Femur (tissue), 1 donor: ENCODE measurements at regions not wholly inside any gene's neighbourhood (a gene's known extent, or its start where the extent isn't known, plus 50 kb on each side); places are given as distances from the start of the nearest gene placed in this dataset.
A peak's percentile ranks its signal among the peaks of the same experiment; 100 is the strongest.

Experiments
- DNase-seq: peaks from one replicate; pipeline ENCODE4 v3.0.0-alpha.2; 2017

GRCh38 chr7:41059796-41060195 lies 643.1 kb downstream of the INHBA start:
- no peak for DNase-seq

DNA sequence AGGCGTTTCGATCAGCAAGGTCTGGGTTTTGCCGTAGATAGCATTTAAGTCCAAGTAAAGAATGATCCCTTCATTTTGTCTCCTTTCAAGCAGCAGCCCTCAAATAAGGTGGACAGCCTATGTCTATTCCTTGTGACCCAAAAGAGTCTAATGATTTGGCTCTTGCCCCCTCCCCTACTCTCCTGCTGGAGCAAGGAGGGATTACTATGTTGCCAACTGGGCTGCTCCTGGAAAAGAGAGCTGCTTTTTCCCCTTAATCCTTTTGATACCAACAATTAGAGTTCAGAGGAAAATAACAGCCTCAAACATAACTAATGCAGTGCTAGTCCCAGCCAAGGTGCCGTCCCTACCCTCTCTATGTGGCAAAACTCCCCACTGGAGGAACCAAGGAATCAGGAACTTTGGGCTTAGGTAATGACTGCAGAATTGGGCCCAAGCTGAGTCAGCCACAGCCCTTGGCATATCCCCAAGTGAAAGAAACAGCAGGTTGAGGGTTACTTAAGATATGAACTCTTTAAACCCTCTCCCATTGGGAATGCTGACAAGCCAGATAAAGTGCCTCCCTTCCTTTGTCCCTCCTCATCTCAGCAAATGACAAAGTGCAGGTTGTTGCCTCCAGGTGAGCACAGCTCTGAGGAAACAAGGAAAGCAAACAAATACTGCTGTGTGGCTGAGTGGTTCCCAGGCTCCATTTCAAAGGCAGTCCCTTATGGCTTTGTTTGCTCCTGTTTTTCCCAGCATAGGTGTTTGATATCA lies 643.7 kb downstream of the INHBA start:
- no peak for DNase-seq

GRCh38 chr7:41054960-41055661 lies 647.8 kb downstream of the INHBA start:
- no peak for DNase-seq

- DNase-seq: no peak
Measured at GRCh38 chr7:41053820-41054219, 649.1 kb downstream of the INHBA start.

- no peak for DNase-seq
Measured at GRCh38 chr7:41052736-41053135, 650.2 kb downstream of the INHBA start.

- no peak for DNase-seq
Measured at GRCh38 chr7:41052201-41052600, 650.7 kb downstream of the INHBA start.

DNA sequence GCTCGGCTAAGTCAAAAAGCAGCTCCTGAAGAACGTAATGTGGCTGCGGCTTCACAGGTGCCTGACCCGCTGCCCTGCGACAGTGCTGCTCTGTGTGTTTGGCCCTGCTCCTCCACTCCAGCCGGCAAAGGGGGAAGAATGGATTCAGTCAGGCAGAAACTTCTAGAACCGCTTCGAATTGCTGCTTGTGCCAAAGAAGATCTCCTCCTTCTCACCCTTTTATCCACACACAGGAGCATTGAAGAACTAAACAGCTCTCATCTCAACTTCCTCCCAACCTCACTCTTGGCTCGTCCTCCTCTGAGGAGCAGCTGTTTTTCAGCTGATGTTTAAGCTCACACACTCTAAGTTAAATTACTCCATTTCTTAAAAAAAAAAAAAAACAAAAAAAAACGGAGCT lies 651.4 kb downstream of the INHBA start:
- peak; percentile 84 for DNase-seq

DNA sequence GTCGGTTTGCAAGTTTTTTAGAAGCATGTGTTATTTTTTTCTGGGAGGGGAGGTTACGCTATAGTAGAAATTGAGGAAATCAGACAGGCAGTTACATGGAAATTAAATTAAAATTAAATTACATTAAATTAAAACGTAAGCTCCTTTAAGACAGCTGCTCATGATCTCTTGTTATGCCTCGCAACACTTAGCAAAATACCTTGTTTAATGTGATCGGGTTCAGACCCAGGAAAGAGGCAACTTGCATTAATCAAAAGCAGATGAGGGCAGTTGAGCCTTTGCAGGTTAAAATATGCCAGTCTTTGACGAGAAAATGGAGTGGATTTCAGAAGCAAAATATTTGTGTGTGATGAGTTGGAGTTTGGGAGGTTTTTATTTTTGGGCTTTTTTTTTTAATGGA lies 651.8 kb downstream of the INHBA start:
- DNase-seq: no peak

GRCh38 chr7:41048771-41049170 lies 654.1 kb downstream of the INHBA start:
- no peak for DNase-seq

GRCh38 chr7:41047789-41048191 lies 655.1 kb downstream of the INHBA start:
- no peak for DNase-seq

DNA sequence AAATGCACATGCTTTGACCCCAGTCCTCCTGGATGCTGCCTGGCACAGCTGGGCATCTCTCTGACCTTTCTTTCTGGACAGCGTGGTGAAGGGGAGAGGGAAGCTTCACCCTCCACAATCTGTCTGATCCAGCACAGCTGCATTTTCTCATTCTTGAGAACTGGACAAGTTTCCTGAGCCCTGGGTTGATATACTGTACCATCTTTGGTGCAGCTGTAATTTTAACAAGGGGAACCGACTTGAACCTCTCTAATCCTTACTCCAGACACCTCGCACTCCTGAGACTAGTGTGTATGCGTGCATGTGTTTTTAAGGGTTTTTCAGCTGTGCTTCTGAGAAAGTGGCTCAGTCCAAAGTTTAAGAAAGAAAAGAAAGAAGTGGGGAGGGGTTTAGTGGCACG lies 655.7 kb downstream of the INHBA start:
- DNase-seq: no peak

DNA sequence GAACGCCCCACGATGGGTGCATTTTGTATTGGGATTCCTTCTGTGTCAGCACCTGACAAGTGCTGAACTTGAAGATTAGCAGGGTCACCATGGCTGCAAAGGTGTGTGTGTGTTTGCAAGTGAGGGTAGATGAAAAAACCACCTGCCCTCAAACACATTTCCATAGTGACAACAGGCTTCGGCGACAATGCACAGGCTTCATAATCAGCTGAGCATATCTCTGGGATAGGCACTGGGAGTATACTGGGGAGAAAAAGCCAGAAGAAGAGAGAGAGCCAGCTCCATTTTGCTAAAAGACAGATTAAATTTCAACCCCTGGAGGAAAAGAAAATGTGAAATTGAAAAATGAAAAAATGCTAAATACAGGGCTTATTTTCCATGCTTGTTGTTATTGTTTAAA lies 656.1 kb downstream of the INHBA start:
- no peak for DNase-seq

DNA sequence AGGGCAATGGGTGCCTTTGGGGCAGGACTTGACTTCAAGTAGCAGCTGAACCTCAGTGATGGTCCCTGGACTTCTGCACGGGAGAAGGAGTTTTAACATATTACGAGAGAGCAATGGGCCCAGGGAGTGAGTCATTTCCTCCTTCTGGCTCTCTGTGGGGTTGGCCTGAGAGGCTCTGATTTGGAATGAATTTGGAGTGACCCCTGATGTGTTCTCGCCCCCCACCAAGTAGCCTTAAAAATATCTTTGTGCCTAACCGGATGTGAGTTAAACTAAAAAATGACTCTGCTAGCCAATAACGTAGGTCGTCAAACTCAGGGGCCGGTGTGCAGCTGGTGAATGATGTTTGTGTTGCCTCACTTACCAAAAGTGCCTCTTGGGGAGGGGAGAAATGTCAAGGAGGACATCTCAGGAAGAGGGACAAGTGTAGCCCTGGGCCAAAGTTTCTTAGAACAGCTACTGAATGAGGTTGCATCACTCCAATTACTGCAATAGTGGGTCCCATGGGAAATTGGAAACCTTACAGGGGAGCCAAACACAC lies 656.6 kb downstream of the INHBA start:
- no peak for DNase-seq

- DNase-seq: no peak
Measured at GRCh38 chr7:41045556-41046123, 657.2 kb downstream of the INHBA start.

DNA sequence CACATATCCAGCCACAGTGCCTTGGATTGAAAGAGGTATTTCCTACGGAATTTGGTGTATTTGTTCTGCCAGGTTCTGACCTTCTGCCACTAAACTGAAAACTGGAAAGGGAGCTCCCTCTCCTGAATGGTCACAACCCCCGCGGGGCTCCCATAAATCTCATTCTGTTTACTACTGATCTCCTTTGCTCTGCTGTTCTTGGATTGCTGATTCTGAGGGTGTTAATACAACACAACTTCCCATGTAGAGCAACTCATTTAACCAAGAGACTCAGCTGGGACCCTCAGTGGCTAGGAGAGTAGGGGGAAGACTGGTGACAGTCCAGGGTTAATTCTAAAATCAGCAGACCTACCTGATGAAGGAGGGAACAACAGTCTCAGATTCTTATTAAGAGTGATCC lies 662.9 kb downstream of the INHBA start:
- DNase-seq: no peak

- DNase-seq: no peak
Measured at GRCh38 chr7:41039386-41039953, 663.4 kb downstream of the INHBA start.

GRCh38 chr7:41038211-41038610 lies 664.7 kb downstream of the INHBA start:
- no peak for DNase-seq

- no peak for DNase-seq
Measured at GRCh38 chr7:41037691-41038090, 665.2 kb downstream of the INHBA start.

DNA sequence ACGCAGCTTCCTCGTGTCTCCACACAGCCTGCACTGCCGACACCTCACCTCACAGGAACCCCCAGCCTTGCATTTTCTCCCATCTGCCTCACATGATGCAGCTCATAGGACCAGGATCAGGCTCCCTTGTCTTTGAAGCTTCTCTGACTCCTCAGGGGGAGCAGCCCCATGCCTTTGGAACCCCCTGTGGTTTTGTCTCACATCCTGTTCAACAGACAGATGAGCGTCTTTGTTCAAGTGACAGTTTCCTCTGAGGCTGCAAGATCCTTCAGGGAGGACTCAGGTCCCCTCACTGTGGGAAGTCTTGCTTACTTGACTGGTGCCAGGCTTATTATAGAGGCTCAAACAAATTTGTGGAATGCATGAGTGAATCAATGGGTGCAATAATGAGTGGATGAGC lies 667.1 kb downstream of the INHBA start:
- DNase-seq: no peak

DNA sequence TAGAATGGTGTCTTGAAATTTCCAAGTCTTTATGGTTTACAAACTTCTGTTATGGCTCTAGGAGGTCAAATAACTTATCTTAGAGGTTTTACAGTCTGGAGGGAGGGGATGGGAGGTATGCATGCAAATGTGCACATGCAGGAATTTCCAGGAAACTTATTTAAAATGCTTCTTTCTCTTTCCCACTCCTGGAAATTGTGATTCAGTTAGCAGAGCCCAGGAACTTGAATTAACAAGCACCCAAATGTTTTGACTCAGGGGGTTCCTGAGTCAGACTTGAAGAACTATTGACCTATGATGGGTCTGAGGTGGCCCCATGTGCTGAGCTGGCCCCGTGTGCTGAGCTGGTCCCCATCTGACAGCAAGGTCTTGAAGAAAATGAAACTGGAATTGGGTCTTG lies 669.4 kb downstream of the INHBA start:
- no peak for DNase-seq

- DNase-seq: no peak
Measured at GRCh38 chr7:41030673-41031072, 672.2 kb downstream of the INHBA start.

GRCh38 chr7:41029072-41029499 lies 673.8 kb downstream of the INHBA start:
- no peak for DNase-seq

DNA sequence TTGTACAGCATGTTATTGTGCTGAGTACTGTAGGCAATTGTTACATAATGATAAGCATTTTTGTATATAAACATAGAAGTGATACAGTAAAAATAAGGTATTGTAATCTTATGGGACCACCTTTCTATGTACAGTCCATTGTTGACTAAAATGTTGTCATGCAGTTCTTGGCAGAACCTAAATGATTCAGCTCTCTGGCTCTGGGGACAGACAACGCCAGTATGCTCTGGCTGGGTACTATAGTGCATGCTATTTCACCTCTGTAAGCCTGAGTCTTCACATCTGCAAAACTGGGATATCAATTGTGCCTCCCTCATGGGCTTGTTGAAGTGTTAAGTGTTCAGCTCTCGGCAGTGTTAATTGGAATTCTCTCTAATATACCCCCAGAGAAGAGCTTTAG lies 674.3 kb downstream of the INHBA start:
- DNase-seq: no peak
